ENCODE measurements at regions not wholly inside any gene's neighbourhood (a gene's known extent, or its start where the extent isn't known, plus 50 kb on each side); places are given as distances from the start of the nearest gene placed in this dataset.

DNA sequence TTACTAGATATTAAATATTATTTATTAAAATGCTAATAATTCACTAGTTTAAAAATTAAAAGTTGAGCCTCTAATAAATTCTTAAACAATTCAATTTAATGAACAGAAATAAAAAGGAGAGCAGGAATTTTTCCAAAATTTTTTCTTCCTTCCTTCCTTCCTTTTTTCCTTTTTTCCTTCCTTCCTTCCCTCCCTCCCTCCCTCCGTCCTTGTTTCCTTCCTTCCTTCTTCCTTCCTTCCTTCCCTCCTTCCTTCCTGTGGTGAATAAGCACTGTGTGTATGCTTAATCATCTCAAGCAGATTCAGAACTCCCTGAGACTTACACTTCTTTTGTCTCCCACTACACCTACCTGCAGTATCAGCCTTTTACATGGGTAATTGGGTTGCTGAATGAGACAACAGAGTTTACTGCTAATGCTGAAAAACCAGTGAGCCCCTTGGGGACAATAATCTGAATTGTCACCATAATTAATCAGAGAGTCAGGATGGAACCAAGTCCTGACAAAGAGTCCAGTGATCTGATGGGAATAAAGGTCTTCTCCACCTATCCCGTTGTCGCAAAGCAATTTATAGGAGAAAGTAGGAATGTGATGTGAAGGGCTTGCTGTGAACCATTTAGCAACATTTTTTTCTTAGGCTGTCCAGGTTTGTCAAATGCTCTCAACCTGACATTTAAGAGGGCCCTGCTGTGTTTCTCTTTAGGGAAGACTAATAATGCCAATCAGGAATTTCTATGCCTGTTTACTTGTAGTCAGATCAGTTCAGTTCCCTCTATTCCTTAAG lies 58.1 kb upstream of the CEP295 start:
- TF ChIP-seq EZH2phosphoT487 (IDR thresholded peaks at IDR 0.05; ENCODE audit: low read depth): no peak
- TF ChIP-seq, protein P1, sequence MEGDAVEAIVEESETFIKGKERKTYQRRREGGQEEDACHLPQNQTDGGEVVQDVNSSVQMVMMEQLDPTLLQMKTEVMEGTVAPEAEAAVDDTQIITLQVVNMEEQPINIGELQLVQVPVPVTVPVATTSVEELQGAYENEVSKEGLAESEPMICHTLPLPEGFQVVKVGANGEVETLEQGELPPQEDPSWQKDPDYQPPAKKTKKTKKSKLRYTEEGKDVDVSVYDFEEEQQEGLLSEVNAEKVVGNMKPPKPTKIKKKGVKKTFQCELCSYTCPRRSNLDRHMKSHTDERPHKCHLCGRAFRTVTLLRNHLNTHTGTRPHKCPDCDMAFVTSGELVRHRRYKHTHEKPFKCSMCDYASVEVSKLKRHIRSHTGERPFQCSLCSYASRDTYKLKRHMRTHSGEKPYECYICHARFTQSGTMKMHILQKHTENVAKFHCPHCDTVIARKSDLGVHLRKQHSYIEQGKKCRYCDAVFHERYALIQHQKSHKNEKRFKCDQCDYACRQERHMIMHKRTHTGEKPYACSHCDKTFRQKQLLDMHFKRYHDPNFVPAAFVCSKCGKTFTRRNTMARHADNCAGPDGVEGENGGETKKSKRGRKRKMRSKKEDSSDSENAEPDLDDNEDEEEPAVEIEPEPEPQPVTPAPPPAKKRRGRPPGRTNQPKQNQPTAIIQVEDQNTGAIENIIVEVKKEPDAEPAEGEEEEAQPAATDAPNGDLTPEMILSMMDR (IDR thresholded peaks at IDR 0.05; ENCODE audit: low read depth, low read length): no peak
